ENCODE measurements at regions not wholly inside any gene's neighbourhood (a gene's known extent, or its start where the extent isn't known, plus 50 kb on each side); places are given as distances from the start of the nearest gene placed in this dataset.

DNA sequence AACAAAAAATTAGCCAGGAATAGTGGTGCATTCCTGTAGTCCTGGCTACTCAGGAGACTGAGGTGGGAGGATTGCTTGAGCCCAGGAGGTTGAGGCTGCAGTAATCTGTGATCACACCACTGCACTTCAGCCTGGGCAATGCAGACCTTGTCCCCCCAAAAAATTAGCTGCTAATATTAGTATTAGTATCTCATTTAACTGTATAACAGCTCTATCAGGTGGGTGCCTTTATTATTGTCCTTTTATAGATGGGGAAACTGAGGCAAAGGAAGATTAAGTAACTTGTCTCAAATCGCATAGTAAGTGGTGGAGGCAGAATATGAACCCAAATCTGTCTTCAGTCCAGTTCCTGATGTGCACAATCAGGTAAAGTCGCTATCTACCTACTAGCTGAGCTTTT is 142.3 kb upstream of the CRY1 start:
- H3K9me3 ChIP-seq (ENCODE audit: low read length): no peaks in the 10 kb centered on the region
- no peak overlapping the region for H3K4me3 ChIP-seq (ENCODE audit: low read depth, low read length, poor library complexity, severe bottlenecking)
- H3F3A ChIP-seq (ENCODE audit: insufficient read depth, low read length): no peaks in the 10 kb centered on the region
- H4K20me1 ChIP-seq (ENCODE audit: insufficient read depth, low read length): no peaks in the 10 kb centered on the region
- H3K27ac ChIP-seq (ENCODE audit: low read depth, low read length, poor library complexity, severe bottlenecking): no peak overlapping the region
- no peaks in the 10 kb centered on the region for H3K79me2 ChIP-seq (ENCODE audit: insufficient read depth, low read length)
- TF ChIP-seq EZH2 (IDR thresholded peaks at IDR 0.05; ENCODE audit: borderline replicate concordance, low read length): no peak
- TF ChIP-seq, protein P1, sequence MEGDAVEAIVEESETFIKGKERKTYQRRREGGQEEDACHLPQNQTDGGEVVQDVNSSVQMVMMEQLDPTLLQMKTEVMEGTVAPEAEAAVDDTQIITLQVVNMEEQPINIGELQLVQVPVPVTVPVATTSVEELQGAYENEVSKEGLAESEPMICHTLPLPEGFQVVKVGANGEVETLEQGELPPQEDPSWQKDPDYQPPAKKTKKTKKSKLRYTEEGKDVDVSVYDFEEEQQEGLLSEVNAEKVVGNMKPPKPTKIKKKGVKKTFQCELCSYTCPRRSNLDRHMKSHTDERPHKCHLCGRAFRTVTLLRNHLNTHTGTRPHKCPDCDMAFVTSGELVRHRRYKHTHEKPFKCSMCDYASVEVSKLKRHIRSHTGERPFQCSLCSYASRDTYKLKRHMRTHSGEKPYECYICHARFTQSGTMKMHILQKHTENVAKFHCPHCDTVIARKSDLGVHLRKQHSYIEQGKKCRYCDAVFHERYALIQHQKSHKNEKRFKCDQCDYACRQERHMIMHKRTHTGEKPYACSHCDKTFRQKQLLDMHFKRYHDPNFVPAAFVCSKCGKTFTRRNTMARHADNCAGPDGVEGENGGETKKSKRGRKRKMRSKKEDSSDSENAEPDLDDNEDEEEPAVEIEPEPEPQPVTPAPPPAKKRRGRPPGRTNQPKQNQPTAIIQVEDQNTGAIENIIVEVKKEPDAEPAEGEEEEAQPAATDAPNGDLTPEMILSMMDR (IDR thresholded peaks at IDR 0.05; ENCODE audit: low read length): no peak
- no peaks in the 10 kb centered on the region for H3K36me3 ChIP-seq (ENCODE audit: insufficient read depth, low read length)
- no peak overlapping the region for H3K9ac ChIP-seq (ENCODE audit: low read length)
- no peaks in the 10 kb centered on the region for H3K27me3 ChIP-seq (ENCODE audit: insufficient read depth, low read length)
- H3K9me2 ChIP-seq (ENCODE audit: low read depth, low read length): no peaks in the 10 kb centered on the region
- no peaks in the 10 kb centered on the region for H3K4me1 ChIP-seq (ENCODE audit: insufficient read depth, low read length, severe bottlenecking)
- H2AFZ ChIP-seq (ENCODE audit: low read length): no peak overlapping the region
- no peak overlapping the region for H3K4me2 ChIP-seq (ENCODE audit: low read length)

DNA sequence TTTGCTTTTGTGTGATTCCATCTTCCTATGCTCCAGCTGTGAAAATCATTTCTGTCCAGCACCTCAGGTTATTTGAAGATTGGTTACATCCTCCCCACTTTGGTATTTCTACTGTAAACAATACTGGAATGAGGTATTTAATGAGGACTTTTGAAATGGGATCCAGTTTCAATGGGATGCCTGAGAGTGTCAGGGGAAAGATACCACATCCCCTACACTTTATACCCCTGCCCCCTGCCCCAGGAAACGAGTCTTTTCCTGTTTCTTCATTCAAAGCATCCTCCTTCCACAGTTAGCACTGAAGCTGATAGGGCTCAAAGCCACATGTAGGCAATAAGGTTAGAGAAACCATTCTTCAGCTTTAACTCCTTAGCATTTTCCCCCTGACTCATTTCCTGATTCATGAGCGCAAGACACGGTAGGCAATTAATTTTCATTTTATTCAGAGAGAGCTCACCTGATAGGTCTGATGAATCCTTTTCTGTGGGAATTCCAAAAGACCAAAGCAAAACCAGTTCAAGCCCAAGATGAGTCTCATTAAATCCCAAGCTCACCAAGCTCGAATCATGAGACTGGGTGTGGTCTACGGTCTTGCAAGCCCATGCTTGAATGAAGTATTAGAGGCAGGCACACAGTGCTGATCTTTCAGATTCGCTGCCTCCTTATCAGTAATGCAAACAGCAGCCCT is 143.6 kb upstream of the CRY1 start:
- no peak overlapping the region for H3K4me2 ChIP-seq (ENCODE audit: low read length)
- no peak for TF ChIP-seq EZH2 (IDR thresholded peaks at IDR 0.05; ENCODE audit: borderline replicate concordance, low read length)
- TF ChIP-seq, protein P1 (IDR thresholded peaks at IDR 0.05; ENCODE audit: low read length): no peak

DNA sequence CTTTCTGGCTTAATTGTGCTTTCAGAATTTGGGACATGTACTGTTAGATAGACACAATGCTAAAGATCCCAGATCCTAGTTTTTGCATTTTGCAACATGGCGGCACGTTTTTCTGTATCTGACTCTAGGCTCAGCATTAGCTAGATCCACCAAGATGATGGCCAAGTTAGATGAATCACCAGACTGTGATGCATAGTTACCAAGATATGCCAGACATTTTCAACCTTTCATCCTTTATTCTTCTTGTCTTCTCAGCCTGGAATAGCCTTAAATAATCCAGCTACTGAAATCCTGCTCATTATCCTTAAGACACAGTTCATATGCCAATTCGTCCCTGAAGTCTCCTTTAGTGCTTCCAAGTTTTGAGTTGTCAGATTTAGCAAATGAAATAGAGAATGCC is 144.9 kb upstream of the CRY1 start:
- Histone ChIP-seq H3K9ac (ENCODE audit: low read length) (no peak overlapping the region), H3F3A (ENCODE audit: insufficient read depth, low read length) (no peaks in the 10 kb centered on the region), H3K4me1 (ENCODE audit: insufficient read depth, low read length, severe bottlenecking) (no peaks in the 10 kb centered on the region), H2AFZ (ENCODE audit: low read length) (no peak overlapping the region), H3K27me3 (ENCODE audit: insufficient read depth, low read length) (no peaks in the 10 kb centered on the region), H3K4me3 (ENCODE audit: low read depth, low read length, poor library complexity, severe bottlenecking) (no peak overlapping the region), H4K20me1 (ENCODE audit: insufficient read depth, low read length) (no peaks in the 10 kb centered on the region), H3K79me2 (ENCODE audit: insufficient read depth, low read length) (no peaks in the 10 kb centered on the region), H3K9me2 (ENCODE audit: low read depth, low read length) (no peaks in the 10 kb centered on the region), H3K9me3 (ENCODE audit: low read length) (no peaks in the 10 kb centered on the region), H3K36me3 (ENCODE audit: insufficient read depth, low read length) (no peaks in the 10 kb centered on the region), H3K4me2 (ENCODE audit: low read length) (no peak overlapping the region), H3K27ac (ENCODE audit: low read depth, low read length, poor library complexity, severe bottlenecking) (no peak overlapping the region)
- no peak for TF ChIP-seq EZH2 (IDR thresholded peaks at IDR 0.05; ENCODE audit: borderline replicate concordance, low read length)
- TF ChIP-seq, protein P1 (IDR thresholded peaks at IDR 0.05; ENCODE audit: low read length): no peak

More for the DNA sequence above, 143.6 kb upstream of the CRY1 start:
- H3K79me2 ChIP-seq (ENCODE audit: insufficient read depth, low read length): no peaks in the 10 kb centered on the region
- H4K20me1 ChIP-seq (ENCODE audit: insufficient read depth, low read length): no peaks in the 10 kb centered on the region
- H2AFZ ChIP-seq (ENCODE audit: low read length): no peak overlapping the region
- no peak overlapping the region for H3K27ac ChIP-seq (ENCODE audit: low read depth, low read length, poor library complexity, severe bottlenecking)
- H3K4me3 ChIP-seq (ENCODE audit: low read depth, low read length, poor library complexity, severe bottlenecking): no peak overlapping the region
- no peaks in the 10 kb centered on the region for H3F3A ChIP-seq (ENCODE audit: insufficient read depth, low read length)
- H3K9me2 ChIP-seq (ENCODE audit: low read depth, low read length): no peaks in the 10 kb centered on the region
- no peaks in the 10 kb centered on the region for H3K4me1 ChIP-seq (ENCODE audit: insufficient read depth, low read length, severe bottlenecking)
- no peaks in the 10 kb centered on the region for H3K27me3 ChIP-seq (ENCODE audit: insufficient read depth, low read length)
- no peak overlapping the region for H3K9ac ChIP-seq (ENCODE audit: low read length)
- H3K36me3 ChIP-seq (ENCODE audit: insufficient read depth, low read length): no peaks in the 10 kb centered on the region
- H3K9me3 ChIP-seq (ENCODE audit: low read length): no peaks in the 10 kb centered on the region

All from OCI-LY1 (cell line).